Gastroesophageal sphincter (tissue), 3 donors: ENCODE measurements at regions not wholly inside any gene's neighbourhood (a gene's known extent, or its start where the extent isn't known, plus 50 kb on each side); places are given as distances from the start of the nearest gene placed in this dataset.

Experiments
- CTCF ChIP-seq, 4 experiments: fragments of 200-600 bp in 2 of 4; fragments of 450-650 bp in 2 of 4; sonication (generic) in 1 of 4; IDR thresholded peaks; one replicate each; pipeline ENCODE4 v1.5.1; 2017 to 2019; ENCODE audit warnings: antibody characterized with exemption in 4 of 4, mild to moderate bottlenecking in 2 of 4, moderate library complexity in 2 of 4
- POLR2AphosphoS5 ChIP-seq: sonication (generic); formaldehyde crosslinking; IDR thresholded peaks from one replicate; pipeline ENCODE4 v1.6.1; 2017; ENCODE audit warnings: antibody characterized with exemption

- peak in 3 of 4 experiments; percentile 27 to 62 (median 32) for TF ChIP-seq CTCF (IDR thresholded peaks at IDR 0.05)
- TF ChIP-seq POLR2AphosphoS5 = peak; percentile 51
These were observed 294.7 kb upstream of the DMRT1 start for GRCh38 chr9:546797-547223.
